HG03460 (cell line): ENCODE measurements at regions not wholly inside any gene's neighbourhood (a gene's known extent, or its start where the extent isn't known, plus 50 kb on each side); places are given as distances from the start of the nearest gene placed in this dataset.

Experiments
- ATAC-seq: cut with Tn5 transposase; IDR thresholded peaks from one replicate; pipeline ENCODE4 v1.9.1; 2021; ENCODE audit not compliant: unreplicated experiment

GRCh38 chr20:48309293-48309692, 518.5 kb downstream of the PREX1 start:
- no peak for ATAC-seq

GRCh38 chr20:48308882-48309281, 518.9 kb downstream of the PREX1 start:
- ATAC-seq: no peak

- ATAC-seq: no peak
These were observed 519.5 kb downstream of the PREX1 start for GRCh38 chr20:48308232-48308781.

GRCh38 chr20:48307277-48307676, 520.5 kb downstream of the PREX1 start:
- ATAC-seq: no peak

- ATAC-seq: no peak
These were observed 517.7 kb upstream of the SULF2 start for GRCh38 chr20:48302844-48303542.

- no peak for ATAC-seq
These were observed 516.9 kb upstream of the SULF2 start for GRCh38 chr20:48302149-48302548.

- no peak for ATAC-seq
These were observed 515.9 kb upstream of the SULF2 start for GRCh38 chr20:48301189-48301588.

- no peak for ATAC-seq
These were observed 515.2 kb upstream of the SULF2 start for GRCh38 chr20:48300529-48300928.

GRCh38 chr20:48298851-48299484, 513.7 kb upstream of the SULF2 start:
- no peak for ATAC-seq

- no peak for ATAC-seq
These were observed 513.2 kb upstream of the SULF2 start for GRCh38 chr20:48298433-48298832.

GRCh38 chr20:48295966-48296421, 510.7 kb upstream of the SULF2 start:
- no peak for ATAC-seq

- no peak for ATAC-seq
These were observed 510.2 kb upstream of the SULF2 start for GRCh38 chr20:48295445-48295903.

- no peak for ATAC-seq
These were observed 509.7 kb upstream of the SULF2 start for GRCh38 chr20:48294942-48295341.

GRCh38 chr20:48294196-48294595, 508.9 kb upstream of the SULF2 start:
- ATAC-seq: no peak

GRCh38 chr20:48293671-48294070, 508.4 kb upstream of the SULF2 start:
- ATAC-seq: no peak

GRCh38 chr20:48292806-48293205, 507.5 kb upstream of the SULF2 start:
- ATAC-seq: no peak

- no peak for ATAC-seq
These were observed 506.6 kb upstream of the SULF2 start for GRCh38 chr20:48291896-48292295.

GRCh38 chr20:48288930-48289507, 503.7 kb upstream of the SULF2 start:
- no peak for ATAC-seq

- ATAC-seq: no peak
These were observed 502.4 kb upstream of the SULF2 start for GRCh38 chr20:48287552-48288170.

- no peak for ATAC-seq
These were observed 501.8 kb upstream of the SULF2 start for GRCh38 chr20:48287021-48287494.

GRCh38 chr20:48286601-48287000, 501.3 kb upstream of the SULF2 start:
- no peak for ATAC-seq
